Common myeloid progenitor, CD34-positive (primary cell): ENCODE measurements at regions not wholly inside any gene's neighbourhood (a gene's known extent, or its start where the extent isn't known, plus 50 kb on each side); places are given as distances from the start of the nearest gene placed in this dataset.
A peak's percentile ranks its signal among the peaks of the same experiment; 100 is the strongest.

ENCODE experiments used
- CTCF ChIA-PET: fragments of 350-600 bp; sonication (Branson Sonifier 250); formaldehyde crosslinking; loops from one replicate; lab custom pipeline; 2021; ENCODE audit warnings: antibody characterized with exemption; lab: Charles Lee
- POLR2A ChIA-PET: fragments of 350-600 bp; sonication (Branson Sonifier 250); formaldehyde crosslinking; loops from one replicate; lab custom pipeline; 2021; ENCODE audit warnings: antibody characterized with exemption; lab: Charles Lee
- DNase-seq, 3 donors: peaks; one replicate each; pipeline versions ENCODE4 v3.0.0 to v3.0.0-alpha.2; 2013
- H3K27ac ChIP-seq, 2 experiments: 1 replicate in 1 of 2; 2 replicates in 1 of 2; pipeline ENCODE4 v1.7.0; 2013; ENCODE audit warnings: inconsistent platforms in 2 of 2, low read length in 2 of 2, mild to moderate bottlenecking in 2 of 2, low read depth in 1 of 2, moderate library complexity in 1 of 2; ENCODE audit not compliant: severe bottlenecking in 2 of 2, insufficient read depth in 1 of 2, poor library complexity in 1 of 2
- H3K27me3 ChIP-seq, 5 experiments: replicated peaks in 2 of 5; 1 replicate in 3 of 5; 2 replicates in 2 of 5; pipeline versions ENCODE4 v1.6.1 to v1.7.0; 2013; ENCODE audit warnings: low read length in 4 of 5, mild to moderate bottlenecking in 2 of 5, moderate library complexity in 2 of 5, inconsistent platforms in 1 of 5; ENCODE audit not compliant: insufficient read depth in 5 of 5, control insufficient read depth in 4 of 5
- H3K36me3 ChIP-seq, 4 experiments: 1 replicate in 2 of 4; 2 replicates in 2 of 4; pipeline versions ENCODE4 v1.6.1 to v1.7.0; 2013; ENCODE audit warnings: low read length in 3 of 4, control low read depth in 1 of 4, mild to moderate bottlenecking in 1 of 4; ENCODE audit not compliant: control insufficient read depth in 4 of 4, insufficient read depth in 4 of 4
- H3K4me1 ChIP-seq, 4 experiments: 1 replicate in 3 of 4; 2 replicates in 1 of 4; pipeline versions ENCODE4 v1.6.1 to v1.7.1; 2013; ENCODE audit warnings: low read length in 3 of 4, mild to moderate bottlenecking in 3 of 4, control low read depth in 1 of 4, inconsistent platforms in 1 of 4, moderate library complexity in 1 of 4; ENCODE audit not compliant: control insufficient read depth in 4 of 4, insufficient read depth in 4 of 4; ENCODE audit errors: control extremely low read depth in 1 of 4
- H3K4me3 ChIP-seq, 7 experiments: 1 replicate in 4 of 7; 2 replicates in 3 of 7; pipeline versions ENCODE4 v1.5.1 to v1.7.0; 2013; ENCODE audit warnings: mild to moderate bottlenecking in 7 of 7, low read length in 6 of 7, moderate library complexity in 6 of 7, inconsistent platforms in 2 of 7, low read depth in 2 of 7, control low read depth in 1 of 7; ENCODE audit not compliant: insufficient read depth in 4 of 7, control insufficient read depth in 1 of 7; ENCODE audit errors: extremely low read depth in 1 of 7
- H3K9me3 ChIP-seq, 5 experiments: 1 replicate in 4 of 5; 2 replicates in 1 of 5; pipeline versions ENCODE4 v1.6.1 to v1.7.1; 2013; ENCODE audit warnings: low read length in 4 of 5, mild to moderate bottlenecking in 2 of 5, inconsistent platforms in 1 of 5, low read depth in 1 of 5, moderate library complexity in 1 of 5; ENCODE audit not compliant: control insufficient read depth in 4 of 5, insufficient read depth in 2 of 5; ENCODE audit errors: control extremely low read depth in 1 of 5
- WGBS: methylation state at CpG from one replicate; pipeline ENCODE4 v1.1.5; 2013; ENCODE audit not compliant: insufficient coverage; 5-methylcytosine and 5-hydroxymethylcytosine counted together

- POLR2A ChIA-PET: no interaction called here
- 100% methylated on average over 1 of the region's 2 CpGs for WGBS
- no peak overlapping the region for H3K4me3 ChIP-seq
- no peak overlapping the region for H3K27ac ChIP-seq
- DNase-seq: peak in 1 of 3 donors; percentile 1
- peaks cover 2 to 7% (median 3%) of the 10 kb centered on the region in 4 experiments for H3K4me1 ChIP-seq
- H3K27me3 ChIP-seq: no peaks in the 10 kb centered on the region
- CTCF ChIA-PET: no interaction called here
- H3K9me3 ChIP-seq: no peaks in the 10 kb centered on the region
- H3K36me3 ChIP-seq: no peaks in the 10 kb centered on the region
These were observed 190.8 kb upstream of the PARD3B start for GRCh38 chr2:204354442-204354856.

- Histone ChIP-seq H3K27ac (no peak overlapping the region), H3K27me3 (no peaks in the 10 kb centered on the region), H3K9me3 (no peaks in the 10 kb centered on the region), H3K4me1 (peaks cover 2 to 7% (median 3%) of the 10 kb centered on the region in 4 experiments), H3K4me3 (no peak overlapping the region), H3K36me3 (no peaks in the 10 kb centered on the region)
- POLR2A ChIA-PET: no interaction called here
- no CpG with 5 or more reads among the region's 1 CpG for WGBS
- CTCF ChIA-PET: no interaction called here
- no peak for DNase-seq
These were observed 189.6 kb upstream of the PARD3B start for GRCh38 chr2:204355688-204356087.

DNA sequence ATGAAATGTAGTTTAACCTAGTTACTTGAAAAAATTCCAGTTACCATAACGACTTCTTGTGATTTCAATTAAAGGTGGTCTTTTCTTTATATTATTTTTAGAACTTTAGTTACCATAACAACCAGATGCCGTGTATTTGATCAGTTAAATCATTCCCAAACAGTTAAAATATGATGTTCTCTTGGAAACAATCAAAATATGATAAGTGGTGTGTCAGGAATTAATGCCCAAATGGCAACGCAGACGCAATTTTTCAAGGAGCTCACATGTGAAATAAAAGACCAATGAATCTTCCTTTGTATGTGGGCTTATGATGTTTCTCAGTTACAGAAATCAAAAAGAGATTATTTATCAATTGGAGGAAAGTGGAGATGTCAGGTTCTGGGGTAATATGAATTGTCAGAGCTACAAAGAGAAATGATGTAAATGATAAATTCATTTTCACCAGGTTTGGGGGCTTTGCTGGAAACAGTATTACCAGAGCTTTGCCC, 189.1 kb upstream of the PARD3B start:
- Histone ChIP-seq H3K9me3 (no peaks in the 10 kb centered on the region), H3K27ac (no peak overlapping the region), H3K36me3 (no peaks in the 10 kb centered on the region), H3K4me1 (peaks cover 2 to 9% (median 3%) of the 10 kb centered on the region in 4 experiments), H3K27me3 (no peaks in the 10 kb centered on the region), H3K4me3 (no peak overlapping the region)
- no peak for DNase-seq
- WGBS: no CpG with 5 or more reads among the region's 4 CpGs
- CTCF ChIA-PET: no interaction called here
- POLR2A ChIA-PET: no interaction called here

- H3K27me3 ChIP-seq: no peaks in the 10 kb centered on the region
- H3K4me1 ChIP-seq: peaks cover 2 to 9% (median 3%) of the 10 kb centered on the region in 4 experiments
- no peaks in the 10 kb centered on the region for H3K9me3 ChIP-seq
- ChIA-PET POLR2A (no interaction called here), CTCF (no interaction called here)
- H3K4me3 ChIP-seq: no peak overlapping the region
- WGBS: 92% methylated on average over 4 of the region's 9 CpGs
- no peak overlapping the region for H3K27ac ChIP-seq
- no peak for DNase-seq
- H3K36me3 ChIP-seq: no peaks in the 10 kb centered on the region
These were observed 188.0 kb upstream of the PARD3B start for GRCh38 chr2:204357286-204357685.

DNA sequence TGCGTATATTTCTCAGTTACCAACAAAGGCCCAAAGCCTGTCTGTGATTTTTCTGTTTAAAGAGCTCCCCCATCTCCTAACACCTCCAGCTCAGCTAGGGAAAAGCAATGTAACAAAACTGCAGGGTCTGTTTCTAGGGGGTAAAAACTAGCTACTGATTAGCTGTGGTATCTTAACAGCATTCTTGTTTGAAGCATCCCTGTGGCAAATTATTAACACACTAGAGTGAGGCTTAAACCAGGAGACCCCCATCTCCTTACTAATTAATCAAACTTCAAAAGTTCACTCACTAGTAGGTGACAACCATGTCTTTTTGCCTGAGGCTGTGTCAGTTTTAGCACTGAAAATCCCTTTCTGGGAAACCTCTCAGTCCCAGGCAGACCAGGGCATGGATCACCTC, 186.2 kb upstream of the PARD3B start:
- Histone ChIP-seq H3K9me3 (no peaks in the 10 kb centered on the region), H3K27me3 (no peaks in the 10 kb centered on the region), H3K4me3 (no peak overlapping the region), H3K36me3 (no peaks in the 10 kb centered on the region), H3K4me1 (peaks cover 0 to 2% (median 0%) of the 10 kb centered on the region in 4 experiments), H3K27ac (no peak overlapping the region)
- no CpG with 5 or more reads among the region's 1 CpG for WGBS
- ChIA-PET CTCF (no interaction called here), POLR2A (no interaction called here)
- DNase-seq: no peak

DNA sequence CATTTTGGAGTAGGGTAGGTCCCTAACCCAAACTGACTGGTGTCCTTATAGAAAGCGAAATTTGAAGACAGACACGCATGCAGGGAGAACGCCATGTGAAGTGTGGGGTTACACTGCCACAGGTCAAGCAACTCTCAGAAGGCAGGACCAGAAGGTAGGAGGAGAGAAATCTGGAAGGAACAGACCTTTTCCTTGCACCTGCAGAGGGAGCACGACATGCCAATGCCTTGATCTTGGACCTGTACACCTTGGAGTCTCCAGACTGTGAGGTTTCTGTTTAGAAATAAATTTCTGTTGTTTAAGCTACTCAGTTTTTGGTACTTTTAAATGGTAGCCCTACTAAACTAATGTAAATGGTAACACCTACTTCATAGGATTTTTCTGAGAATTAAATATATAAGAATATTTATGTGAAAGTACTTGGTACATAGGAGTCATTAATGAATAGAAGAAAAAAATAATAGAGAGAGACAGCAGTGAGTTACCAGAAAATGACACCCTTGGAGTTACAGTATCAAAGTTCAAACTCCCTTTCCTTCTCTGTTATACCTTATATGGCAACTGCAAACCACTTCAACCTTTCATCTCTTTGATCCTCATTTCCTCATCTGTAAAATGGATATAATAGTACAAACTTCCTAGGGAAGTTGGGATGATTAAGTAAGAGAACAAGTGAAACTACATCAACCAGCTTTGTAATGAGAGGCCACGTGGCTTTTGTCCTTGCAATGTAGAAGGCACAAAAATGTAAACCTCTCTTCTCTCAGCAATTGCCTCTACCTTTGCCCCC, 184.9 kb upstream of the PARD3B start:
- H3K36me3 ChIP-seq: no peaks in the 10 kb centered on the region
- ChIA-PET CTCF (no interaction called here), POLR2A (no interaction called here)
- no peak for DNase-seq
- no peak overlapping the region for H3K27ac ChIP-seq
- WGBS: 93% methylated on average over 3 of the region's 5 CpGs
- no peak overlapping the region for H3K4me3 ChIP-seq
- peaks cover 0 to 2% (median 0%) of the 10 kb centered on the region in 4 experiments for H3K4me1 ChIP-seq
- H3K9me3 ChIP-seq: no peaks in the 10 kb centered on the region
- H3K27me3 ChIP-seq: no peaks in the 10 kb centered on the region

- Histone ChIP-seq H3K4me1 (peaks cover 0 to 2% (median 0%) of the 10 kb centered on the region in 4 experiments), H3K27me3 (no peaks in the 10 kb centered on the region), H3K9me3 (no peaks in the 10 kb centered on the region), H3K4me3 (no peak overlapping the region), H3K36me3 (no peaks in the 10 kb centered on the region), H3K27ac (no peak overlapping the region)
- no peak for DNase-seq
- WGBS: 100% methylated on average over 1 of the region's 2 CpGs
- ChIA-PET CTCF (no interaction called here), POLR2A (no interaction called here)
These were observed 183.5 kb upstream of the PARD3B start for GRCh38 chr2:204361738-204362137.
